ENCODE measurements at regions not wholly inside any gene's neighbourhood (a gene's known extent, or its start where the extent isn't known, plus 50 kb on each side); places are given as distances from the start of the nearest gene placed in this dataset.

- FAIRE-seq = no peak
- no peaks in the 10 kb centered on the region for H3K9me3 ChIP-seq (ENCODE audit: low read length)
Observed at GRCh38 chr16:85166281-85166680, 54.0 kb upstream of the CIBAR2 start.

More at GRCh38 chr16:85166281-85166680, 54.0 kb upstream of the CIBAR2 start:
- Histone ChIP-seq H4K20me1 (ENCODE audit: insufficient read depth, low read length) (peaks cover 6% of the 10 kb centered on the region; the same call in 1 of the 2 replicates), H3K9ac (ENCODE audit: insufficient read depth, low read depth, low read length) (no peak overlapping the region), H3K27ac (ENCODE audit: extremely low read length, insufficient read depth, low read length) (no peak overlapping the region), H3K4me2 (ENCODE audit: low read depth, low read length) (peak overlapping the region; percentile 83; the same call in 1 of the 2 replicates), H3K27me3 (ENCODE audit: control insufficient read depth in 1 of 2, insufficient read depth in 2 of 2, low read length in 2 of 2) (peaks cover 9 to 32% of the 10 kb centered on the region in 2 experiments), H2AFZ (ENCODE audit: low read length) (no peak overlapping the region), H3K4me1 (ENCODE audit: insufficient read depth, low read length) (peaks cover 79% of the 10 kb centered on the region), H3K79me2 (ENCODE audit: insufficient read depth, low read length) (no peaks in the 10 kb centered on the region), H3K36me3 (replicated peaks in 1 of 2; ENCODE audit: control insufficient read depth in 1 of 2, insufficient read depth in 2 of 2, low read length in 2 of 2) (no peaks in the 10 kb centered on the region), H3K4me3 (replicated peaks in 1 of 3; ENCODE audit: insufficient read depth in 1 of 3, low read depth in 2 of 3, low read length in 3 of 3) (no peak overlapping the region)
- 0 out of 2 replicates have a peak, but pooled peaks have one; percentile 50 for TF ChIP-seq CSRNP2 (CRISPR knock-in tag; conservative IDR thresholded peaks at IDR 0.05; ENCODE audit: low read depth)
- 0 out of 2 replicates have a peak, but pooled peaks have one; percentile 45 for TF ChIP-seq ZNF713 (CRISPR knock-in tag; IDR thresholded peaks at IDR 0.05)
- 0 out of 2 replicates have a peak, but pooled peaks have one; percentile 39 for TF ChIP-seq ZNF251 (CRISPR knock-in tag; IDR thresholded peaks at IDR 0.05)
- 0 out of 2 replicates have a peak, but pooled peaks have one; percentile 52 for TF ChIP-seq ZNF296 (CRISPR knock-in tag; conservative IDR thresholded peaks at IDR 0.05)
- no peak for TF ChIP-seq ZNF777 (CRISPR knock-in tag; IDR thresholded peaks at IDR 0.05)
- TF ChIP-seq MYC (CRISPR knock-in tag; IDR thresholded peaks at IDR 0.05; ENCODE audit: borderline replicate concordance) = no peak
- no peak for TF ChIP-seq NONO (IDR thresholded peaks at IDR 0.05)
- TF ChIP-seq NONO (CRISPR knock-in tag; conservative IDR thresholded peaks at IDR 0.05) = 0 out of 2 replicates have a peak, but pooled peaks have one; percentile 8
- TF ChIP-seq MBNL3 (CRISPR knock-in tag; conservative IDR thresholded peaks at IDR 0.05) = no peak
- TF ChIP-seq MAFG (CRISPR knock-in tag; IDR thresholded peaks at IDR 0.05) = 0 out of 2 replicates have a peak, but pooled peaks have one; percentile 7
- no peak for TF ChIP-seq ZFP41 (CRISPR knock-in tag; IDR thresholded peaks at IDR 0.05; ENCODE audit: borderline replicate concordance)
- TF ChIP-seq ZNF557 (CRISPR knock-in tag; IDR thresholded peaks at IDR 0.05) = no peak
- TF ChIP-seq ZNF431 (CRISPR knock-in tag; IDR thresholded peaks at IDR 0.05; ENCODE audit: borderline replicate concordance, low read depth) = 0 out of 2 replicates have a peak, but pooled peaks have one; percentile 27
- BruUV-seq (replicated peaks) = no TSS peak
- no peak for ATAC-seq
- POLR2A ChIA-PET = interaction anchor here (1.2 to 2.1 kb wide), 2 partner anchors 24 to 30 kb away, joined by 4 to 31 read pairs; no protein-coding TSS in a partner anchor
- in situ Hi-C loops (cut with HindIII; ENCODE audit: extremely low pct_ligation_motif_present, low pct_unique_long_range_greater_than_20kb) = no loop called here
- CTCF ChIA-PET (ENCODE audit: low intra/inter-chr PET ratio, low total read pairs) = interaction anchor here (2.4 kb wide), 1 partner anchor 51 kb away, joined by 7 read pairs; no protein-coding TSS in a partner anchor
- intact Hi-C loops (cut with micrococcal nuclease; ENCODE audit: unreplicated experiment) = loop anchor here (2.0 kb wide), 1 partner anchor 29 kb away; no protein-coding TSS in a partner anchor
- DNase-seq (ENCODE audit: low spot score) = no peak
- 69% methylated on average over 7 of the region's 7 CpGs for WGBS (ENCODE audit: low lambda C conversion rate)
